Body of pancreas (tissue), 4 donors: ENCODE measurements at regions not wholly inside any gene's neighbourhood (a gene's known extent, or its start where the extent isn't known, plus 50 kb on each side); places are given as distances from the start of the nearest gene placed in this dataset.

Experiments used
- POLR2A ChIP-seq, 3 donors: fragments of 450-650 bp; IDR thresholded peaks; one replicate each; pipeline ENCODE4 v1.6.1; 2016; ENCODE audit warnings: antibody characterized with exemption in 3 of 3, mild to moderate bottlenecking in 2 of 3
- TF ChIP-seq, protein P1 (sequence below), 7 experiments: fragments of 450-650 bp in 4 of 7; fragments of 200-600 bp in 3 of 7; sonication (generic) in 3 of 7; IDR thresholded peaks; one replicate each; pipeline ENCODE4 v1.5.1; 2016 to 2019; ENCODE audit warnings: antibody characterized with exemption in 7 of 7

DNA sequence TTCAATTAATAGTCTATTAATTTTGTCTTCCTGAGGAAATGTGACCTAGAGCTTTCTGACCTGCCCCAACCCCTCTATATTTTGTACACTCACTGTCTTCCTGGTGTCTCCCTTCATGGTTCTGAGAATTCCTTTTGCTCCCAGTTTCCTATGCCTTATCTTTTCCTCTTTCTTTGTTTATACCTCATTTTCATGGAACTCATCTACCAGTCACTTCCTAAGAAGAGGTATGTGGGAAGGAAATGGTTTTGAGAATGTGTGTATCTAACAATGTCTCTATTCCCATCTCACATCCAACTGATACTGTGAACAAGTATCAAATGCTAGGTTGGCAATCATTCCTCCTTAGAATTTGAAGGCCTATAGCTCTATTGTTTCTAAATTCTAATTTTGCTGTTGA lies 245.1 kb upstream of the EGLN3 start:
- TF ChIP-seq, protein P1, sequence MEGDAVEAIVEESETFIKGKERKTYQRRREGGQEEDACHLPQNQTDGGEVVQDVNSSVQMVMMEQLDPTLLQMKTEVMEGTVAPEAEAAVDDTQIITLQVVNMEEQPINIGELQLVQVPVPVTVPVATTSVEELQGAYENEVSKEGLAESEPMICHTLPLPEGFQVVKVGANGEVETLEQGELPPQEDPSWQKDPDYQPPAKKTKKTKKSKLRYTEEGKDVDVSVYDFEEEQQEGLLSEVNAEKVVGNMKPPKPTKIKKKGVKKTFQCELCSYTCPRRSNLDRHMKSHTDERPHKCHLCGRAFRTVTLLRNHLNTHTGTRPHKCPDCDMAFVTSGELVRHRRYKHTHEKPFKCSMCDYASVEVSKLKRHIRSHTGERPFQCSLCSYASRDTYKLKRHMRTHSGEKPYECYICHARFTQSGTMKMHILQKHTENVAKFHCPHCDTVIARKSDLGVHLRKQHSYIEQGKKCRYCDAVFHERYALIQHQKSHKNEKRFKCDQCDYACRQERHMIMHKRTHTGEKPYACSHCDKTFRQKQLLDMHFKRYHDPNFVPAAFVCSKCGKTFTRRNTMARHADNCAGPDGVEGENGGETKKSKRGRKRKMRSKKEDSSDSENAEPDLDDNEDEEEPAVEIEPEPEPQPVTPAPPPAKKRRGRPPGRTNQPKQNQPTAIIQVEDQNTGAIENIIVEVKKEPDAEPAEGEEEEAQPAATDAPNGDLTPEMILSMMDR (IDR thresholded peaks at IDR 0.05) = no peak
- no peak for TF ChIP-seq POLR2A (IDR thresholded peaks at IDR 0.05)
